Nucleus accumbens (tissue), 56 donors: ENCODE measurements at regions not wholly inside any gene's neighbourhood (a gene's known extent, or its start where the extent isn't known, plus 50 kb on each side); places are given as distances from the start of the nearest gene placed in this dataset.
"Not testable (repeated sequence)": the region's sequence is repeated elsewhere in the genome, so short reads cannot be mapped to it uniquely, and the experiment has no call there.

Source experiments
- DNase-seq, 56 donors: peaks; one replicate each; lab custom pipeline; 2025; lab: John Stamatoyannopoulos, UW

- no peak for DNase-seq
These were observed 242.8 kb downstream of the RASEF start for GRCh38 chr9:82820186-82820585.

- no peak for DNase-seq
These were observed 233.1 kb downstream of the RASEF start for GRCh38 chr9:82829818-82830217.

- DNase-seq, result no peak
These were observed 197.4 kb downstream of the RASEF start for GRCh38 chr9:82865524-82865923.

GRCh38 chr9:82880336-82881050 lies 182.4 kb downstream of the RASEF start:
- no peak for DNase-seq

- DNase-seq, result no peak
These were observed 180.8 kb downstream of the RASEF start for GRCh38 chr9:82882138-82882537.

- no peak for DNase-seq
These were observed 180.2 kb downstream of the RASEF start for GRCh38 chr9:82882748-82883147.

- no peak for DNase-seq
These were observed 179.5 kb downstream of the RASEF start for GRCh38 chr9:82883436-82883835.

GRCh38 chr9:82883974-82884373 lies 179.0 kb downstream of the RASEF start:
- DNase-seq, result not testable (repeated sequence)

GRCh38 chr9:82890401-82890800 lies 172.5 kb downstream of the RASEF start:
- no peak for DNase-seq

GRCh38 chr9:82890865-82891264 lies 172.1 kb downstream of the RASEF start:
- DNase-seq, result no peak

- DNase-seq, result no peak
These were observed 171.6 kb downstream of the RASEF start for GRCh38 chr9:82891321-82891720.

- no peak for DNase-seq
These were observed 169.4 kb downstream of the RASEF start for GRCh38 chr9:82893549-82893948.

- no peak for DNase-seq
These were observed 168.4 kb downstream of the RASEF start for GRCh38 chr9:82894548-82894947.

GRCh38 chr9:82894961-82895821 lies 167.8 kb downstream of the RASEF start:
- no peak for DNase-seq

- no peak for DNase-seq
These were observed 167.2 kb downstream of the RASEF start for GRCh38 chr9:82895822-82896110.

- DNase-seq, result no peak
These were observed 159.4 kb downstream of the RASEF start for GRCh38 chr9:82903503-82903902.

GRCh38 chr9:82911996-82912395 lies 150.9 kb downstream of the RASEF start:
- no peak for DNase-seq

- DNase-seq, result peak in 2 of 56 donors; percentile 2 to 3
These were observed 150.3 kb downstream of the RASEF start for GRCh38 chr9:82912645-82913044.

GRCh38 chr9:82916238-82916637 lies 146.7 kb downstream of the RASEF start:
- DNase-seq, result not testable (repeated sequence)

GRCh38 chr9:82920154-82920553 lies 142.8 kb downstream of the RASEF start:
- no peak for DNase-seq

- no peak for DNase-seq
These were observed 140.3 kb downstream of the RASEF start for GRCh38 chr9:82922686-82923085.
